ENCODE measurements at regions not wholly inside any gene's neighbourhood (a gene's known extent, or its start where the extent isn't known, plus 50 kb on each side); places are given as distances from the start of the nearest gene placed in this dataset.
"Not testable (repeated sequence)": the region's sequence is repeated elsewhere in the genome, so short reads cannot be mapped to it uniquely, and the experiment has no call there.

DNA sequence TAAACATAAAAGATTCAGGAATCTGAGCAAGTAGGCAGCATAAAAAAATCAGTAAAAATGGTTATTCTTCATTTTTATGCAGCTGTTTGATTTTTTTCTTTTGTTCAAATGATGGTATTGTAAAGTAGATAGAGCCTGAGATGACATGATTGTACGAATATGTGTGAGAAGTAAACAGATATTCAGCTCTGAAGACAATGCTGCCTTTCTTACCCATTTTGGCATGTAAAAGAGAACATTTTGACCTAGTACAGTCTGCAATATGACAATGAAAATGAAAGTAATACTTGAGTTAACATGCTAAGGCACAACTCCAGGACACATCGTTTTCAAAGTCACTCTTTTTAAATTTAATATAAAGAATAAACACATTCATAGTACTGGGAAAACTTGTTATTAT, 95.7 kb upstream of the NCAM2 start:
- Histone ChIP-seq H3K9me3 (ENCODE audit: insufficient read depth, low read depth, low read length) (no peaks in the 10 kb centered on the region), H3K4me3 (ENCODE audit: low read length) (no peak overlapping the region), H3K4me1 (ENCODE audit: insufficient read depth, low read length) (no peaks in the 10 kb centered on the region), H3K27me3 (ENCODE audit: insufficient read depth, low read length) (no peaks in the 10 kb centered on the region), H3K27ac (ENCODE audit: low read depth, low read length) (no peak overlapping the region), H3K9ac (ENCODE audit: low read depth, low read length) (no peak overlapping the region), H3K36me3 (ENCODE audit: insufficient read depth, low read length) (no peaks in the 10 kb centered on the region)
- WGBS: 96% methylated on average over 1 of the region's 2 CpGs

DNA sequence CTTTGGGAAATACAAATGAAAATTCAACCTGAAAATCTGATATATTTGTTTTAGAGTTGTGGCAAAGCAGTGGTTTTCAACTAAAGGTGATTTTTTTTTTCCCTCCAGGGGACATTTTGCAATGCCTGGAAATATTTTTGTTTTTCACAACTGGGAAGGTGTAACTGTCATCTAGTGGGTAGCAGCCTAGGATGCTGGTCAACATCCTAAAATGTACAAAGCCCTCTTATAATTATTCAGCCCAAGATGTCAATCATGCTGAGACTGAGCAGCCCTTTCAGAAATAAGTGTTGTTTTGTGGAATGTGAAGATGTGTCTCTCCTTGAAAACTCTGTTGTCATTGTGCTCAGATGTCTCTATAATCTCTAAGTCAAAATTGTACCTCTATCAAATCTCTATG, 95.2 kb upstream of the NCAM2 start:
- Histone ChIP-seq H3K4me3 (ENCODE audit: low read length) (no peak overlapping the region), H3K9me3 (ENCODE audit: insufficient read depth, low read depth, low read length) (no peaks in the 10 kb centered on the region), H3K36me3 (ENCODE audit: insufficient read depth, low read length) (no peaks in the 10 kb centered on the region), H3K27me3 (ENCODE audit: insufficient read depth, low read length) (no peaks in the 10 kb centered on the region), H3K9ac (ENCODE audit: low read depth, low read length) (no peak overlapping the region), H3K4me1 (ENCODE audit: insufficient read depth, low read length) (no peaks in the 10 kb centered on the region), H3K27ac (ENCODE audit: low read depth, low read length) (no peak overlapping the region)

DNA sequence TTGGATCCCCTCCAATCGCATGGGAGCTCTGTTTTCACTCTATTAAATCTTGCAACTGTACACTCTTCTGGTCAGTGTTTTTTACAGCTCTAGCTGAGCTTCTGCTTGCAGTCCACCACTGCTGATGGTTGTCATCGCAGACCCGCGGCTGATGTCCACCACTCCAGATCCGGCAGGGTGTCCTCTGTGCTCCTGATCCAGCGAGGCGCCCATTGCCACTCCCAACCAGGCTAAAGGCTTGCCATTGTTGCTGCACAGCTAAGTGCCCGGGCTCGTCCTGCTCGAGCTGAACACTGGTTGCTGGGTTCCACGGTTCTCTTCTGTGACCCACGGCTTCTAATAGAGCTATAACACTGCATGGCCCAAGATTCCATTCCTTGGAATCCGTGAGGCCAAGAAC, 70.7 kb upstream of the NCAM2 start:
- H3K9me3 ChIP-seq (ENCODE audit: insufficient read depth, low read depth, low read length): not testable (repeated sequence)

DNA sequence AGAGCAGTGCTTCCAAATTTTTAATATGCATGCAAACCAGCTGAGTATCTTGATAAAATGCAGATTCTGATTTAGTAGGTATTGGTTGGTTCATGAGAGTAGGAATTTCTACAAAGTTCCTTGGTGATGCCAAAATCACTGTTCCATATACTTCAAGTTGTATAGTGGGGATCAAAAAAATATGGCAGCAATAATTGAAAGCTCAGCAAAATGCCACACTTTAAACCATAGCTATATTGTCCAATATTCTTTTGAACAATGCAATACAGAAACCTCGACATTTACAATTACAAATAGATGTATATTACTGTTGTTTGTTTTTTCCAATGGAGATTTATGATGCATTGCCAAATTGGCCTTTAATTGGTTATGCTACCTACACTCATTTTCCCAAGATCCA, 55.7 kb upstream of the NCAM2 start:
- WGBS: no CpG with 5 or more reads among the region's 1 CpG
- Histone ChIP-seq H3K36me3 (ENCODE audit: insufficient read depth, low read length) (no peaks in the 10 kb centered on the region), H3K9me3 (ENCODE audit: insufficient read depth, low read depth, low read length) (no peaks in the 10 kb centered on the region), H3K27ac (ENCODE audit: low read depth, low read length) (no peak overlapping the region), H3K4me3 (ENCODE audit: low read length) (no peak overlapping the region), H3K27me3 (ENCODE audit: insufficient read depth, low read length) (no peaks in the 10 kb centered on the region), H3K9ac (ENCODE audit: low read depth, low read length) (no peak overlapping the region), H3K4me1 (ENCODE audit: insufficient read depth, low read length) (no peaks in the 10 kb centered on the region; the same call in 1 of the 2 replicates)

More for the DNA sequence above, 70.7 kb upstream of the NCAM2 start:
- not testable (repeated sequence) for H3K27me3 ChIP-seq (ENCODE audit: insufficient read depth, low read length); H3K4me1 ChIP-seq (ENCODE audit: insufficient read depth, low read length); H3K4me3 ChIP-seq (ENCODE audit: low read length); H3K9ac ChIP-seq (ENCODE audit: low read depth, low read length); H3K27ac ChIP-seq (ENCODE audit: low read depth, low read length); H3K36me3 ChIP-seq (ENCODE audit: insufficient read depth, low read length)
- 88% methylated on average over 13 of the region's 13 CpGs for WGBS

DNA sequence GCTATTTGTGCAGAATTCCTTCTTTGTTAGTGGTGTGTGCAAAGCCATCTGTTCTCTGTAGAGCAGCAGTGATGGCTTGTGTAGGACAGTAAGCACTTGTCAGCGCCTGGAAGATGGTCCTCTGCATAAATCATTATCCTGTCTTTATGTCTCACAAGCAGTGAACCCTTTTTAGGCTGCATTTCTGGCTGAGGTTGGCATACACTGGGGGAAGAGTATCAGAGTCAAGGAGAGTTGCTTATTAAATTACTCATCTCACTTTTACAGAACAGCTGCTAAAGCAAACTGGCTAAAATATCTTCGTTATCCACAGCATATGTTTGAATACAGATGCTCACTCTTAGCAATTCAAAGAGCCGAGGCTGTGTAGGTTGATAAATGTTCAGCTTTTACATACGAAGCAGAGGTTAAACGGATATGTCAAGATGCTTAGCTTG, 54.6 kb upstream of the NCAM2 start:
- Histone ChIP-seq H3K4me1 (ENCODE audit: insufficient read depth, low read length) (peaks cover 1% of the 10 kb centered on the region; the same call in 1 of the 2 replicates), H3K27me3 (ENCODE audit: insufficient read depth, low read length) (no peaks in the 10 kb centered on the region), H3K36me3 (ENCODE audit: insufficient read depth, low read length) (no peaks in the 10 kb centered on the region), H3K9ac (ENCODE audit: low read depth, low read length) (no peak overlapping the region), H3K27ac (ENCODE audit: low read depth, low read length) (no peak overlapping the region), H3K9me3 (ENCODE audit: insufficient read depth, low read depth, low read length) (no peaks in the 10 kb centered on the region), H3K4me3 (ENCODE audit: low read length) (no peak overlapping the region)
- 91% methylated on average over 5 of the region's 5 CpGs for WGBS

DNA sequence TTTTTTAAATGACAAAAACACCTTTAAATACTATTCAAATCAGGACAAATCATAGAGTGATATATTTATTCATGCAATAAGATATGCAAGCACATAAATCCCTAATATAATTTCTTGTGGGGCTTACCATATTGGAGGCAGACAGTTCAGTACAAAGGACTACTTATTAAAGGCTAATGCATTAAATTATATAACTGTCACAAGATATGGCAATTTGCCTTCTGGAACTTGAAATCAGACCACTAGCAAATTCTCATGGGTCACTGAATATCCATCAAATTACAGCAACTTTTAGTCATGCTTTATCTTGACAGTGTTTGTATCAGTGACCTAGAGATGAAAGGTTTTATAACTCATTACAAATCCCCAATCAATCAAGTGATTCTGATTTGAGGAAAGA, 54.1 kb upstream of the NCAM2 start:
- Histone ChIP-seq H3K27ac (ENCODE audit: low read depth, low read length) (no peak overlapping the region), H3K9me3 (ENCODE audit: insufficient read depth, low read depth, low read length) (no peaks in the 10 kb centered on the region), H3K9ac (ENCODE audit: low read depth, low read length) (no peak overlapping the region), H3K4me1 (ENCODE audit: insufficient read depth, low read length) (peaks cover 7% of the 10 kb centered on the region), H3K4me3 (ENCODE audit: low read length) (no peak overlapping the region), H3K36me3 (ENCODE audit: insufficient read depth, low read length) (no peaks in the 10 kb centered on the region), H3K27me3 (ENCODE audit: insufficient read depth, low read length) (no peaks in the 10 kb centered on the region)

DNA sequence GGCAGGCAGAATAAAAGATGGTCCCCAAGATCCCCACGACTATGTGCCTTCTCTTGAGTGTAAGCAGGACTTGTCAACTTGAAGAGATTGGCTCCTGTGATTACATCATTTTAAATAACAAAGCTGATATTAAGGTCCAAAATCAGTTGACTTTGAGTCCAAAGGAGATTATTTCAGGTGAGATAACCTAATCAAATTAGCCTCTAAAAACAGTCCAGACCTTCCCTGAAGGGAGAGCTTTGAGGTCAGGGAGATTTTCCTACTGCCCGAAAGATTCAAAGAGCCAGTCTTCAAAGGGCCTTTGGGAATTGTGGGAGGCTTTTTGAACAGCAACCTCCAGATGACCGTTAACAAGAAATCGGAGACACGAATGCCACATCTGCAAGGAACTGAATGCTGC, 51.5 kb upstream of the NCAM2 start:
- Histone ChIP-seq H3K4me1 (ENCODE audit: insufficient read depth, low read length) (peaks cover 10% of the 10 kb centered on the region), H3K27me3 (ENCODE audit: insufficient read depth, low read length) (no peaks in the 10 kb centered on the region), H3K4me3 (ENCODE audit: low read length) (no peak overlapping the region), H3K27ac (ENCODE audit: low read depth, low read length) (no peak overlapping the region), H3K9ac (ENCODE audit: low read depth, low read length) (no peak overlapping the region), H3K9me3 (ENCODE audit: insufficient read depth, low read depth, low read length) (no peaks in the 10 kb centered on the region), H3K36me3 (ENCODE audit: insufficient read depth, low read length) (no peaks in the 10 kb centered on the region)
- 90% methylated on average over 5 of the region's 5 CpGs for WGBS

Data from HUES64 (cell line).